ENCODE measurements at regions not wholly inside any gene's neighbourhood (a gene's known extent, or its start where the extent isn't known, plus 50 kb on each side); places are given as distances from the start of the nearest gene placed in this dataset.
"Not testable (repeated sequence)": the region's sequence is repeated elsewhere in the genome, so short reads cannot be mapped to it uniquely, and the experiment has no call there.

GRCh38 chr2:87428452-87429130 is 319.3 kb upstream of the PLGLB2 start:
- not testable (repeated sequence) for DNase-seq (ENCODE audit: low read depth in 2 of 2, low spot score in 1 of 2)

DNA sequence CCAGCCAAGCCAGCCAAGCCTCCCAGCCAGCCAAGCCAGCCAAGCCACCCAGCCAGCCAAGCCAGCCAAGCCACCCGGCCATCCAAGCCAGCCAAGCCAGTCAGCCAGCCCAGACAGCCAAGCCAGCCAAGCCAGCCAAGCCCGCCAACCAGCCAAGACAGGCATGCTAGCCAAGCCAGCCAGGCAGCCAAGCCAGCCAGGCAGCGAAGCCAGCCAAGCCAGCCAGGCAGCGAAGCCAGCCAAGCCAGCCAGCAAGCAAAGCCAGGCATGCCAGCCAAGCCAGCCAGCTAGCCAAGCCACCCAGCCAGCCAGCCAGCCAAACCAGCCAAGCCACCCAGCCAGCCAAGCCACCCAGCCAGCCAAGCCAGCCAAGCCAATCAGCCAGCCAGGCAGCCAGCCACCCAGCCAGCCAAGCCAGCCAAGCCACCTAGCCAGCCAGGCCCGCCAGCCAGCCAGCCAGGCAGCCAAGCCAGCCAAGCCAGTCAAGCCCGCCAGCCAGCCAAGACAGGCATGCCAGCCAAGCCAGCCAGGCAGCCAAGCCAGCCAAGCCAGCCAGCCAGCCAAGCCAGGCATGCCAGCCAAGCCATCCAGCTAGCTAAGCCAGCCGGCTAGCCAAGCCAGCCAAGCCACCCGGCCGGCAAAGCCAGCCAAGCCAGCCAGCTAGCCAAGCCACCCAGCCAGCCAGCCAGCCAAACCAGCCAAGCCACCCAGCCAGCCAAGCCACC is 318.5 kb upstream of the PLGLB2 start:
- DNase-seq (ENCODE audit: low read depth in 2 of 2, low spot score in 1 of 2), result not testable (repeated sequence)

DNA sequence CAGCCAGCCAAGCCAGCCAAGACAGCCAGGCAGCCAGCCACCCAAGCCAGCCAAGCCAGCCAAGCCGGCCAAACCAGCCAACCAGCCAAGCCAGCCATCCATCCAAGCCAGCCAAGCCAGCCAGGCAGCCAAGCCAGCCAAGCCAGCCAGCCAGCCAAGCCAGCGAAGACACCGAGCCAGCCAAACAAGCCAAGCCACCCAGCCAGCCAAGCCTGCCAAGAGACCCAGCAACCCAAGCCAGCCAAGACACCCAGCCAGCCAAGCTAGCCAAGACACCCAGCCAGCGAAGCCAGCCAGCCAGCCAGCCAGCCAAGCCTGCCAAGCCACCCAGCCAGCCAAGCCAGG is 318.0 kb upstream of the PLGLB2 start:
- DNase-seq (ENCODE audit: low read depth in 2 of 2, low spot score in 1 of 2), result not testable (repeated sequence)

DNA sequence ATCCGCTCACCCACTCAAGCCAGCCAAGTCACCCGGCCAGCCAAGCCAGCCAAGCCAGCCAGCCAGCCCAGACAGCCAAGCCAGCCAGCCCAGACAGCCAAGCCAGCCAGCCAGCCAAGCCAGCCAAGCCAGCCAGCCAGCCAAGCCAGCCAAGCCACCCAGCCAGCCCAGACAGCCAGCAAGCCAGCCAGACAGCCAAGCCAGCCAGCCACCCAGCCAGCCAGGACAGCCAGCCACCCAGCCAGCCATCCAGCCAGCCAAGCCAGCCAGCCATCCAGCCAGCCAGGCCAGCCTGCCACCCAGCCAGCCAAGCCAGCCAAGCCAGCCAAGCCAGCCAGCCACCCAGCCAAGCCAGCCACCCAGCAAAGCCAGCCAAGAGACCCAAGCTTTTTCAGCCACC is 316.8 kb upstream of the PLGLB2 start:
- not testable (repeated sequence) for DNase-seq (ENCODE audit: low read depth in 2 of 2, low spot score in 1 of 2)

GRCh38 chr2:87432711-87433453 is 315.0 kb upstream of the PLGLB2 start:
- DNase-seq (ENCODE audit: low read depth in 2 of 2, low spot score in 1 of 2), result not testable (repeated sequence)

GRCh38 chr2:87436007-87436406 is 311.9 kb upstream of the PLGLB2 start:
- not testable (repeated sequence) for DNase-seq (ENCODE audit: low read depth in 2 of 2, low spot score in 1 of 2)

- DNase-seq (ENCODE audit: low read depth in 2 of 2, low spot score in 1 of 2), result not testable (repeated sequence)
Observed at GRCh38 chr2:87437701-87438260, 310.1 kb upstream of the PLGLB2 start.

DNA sequence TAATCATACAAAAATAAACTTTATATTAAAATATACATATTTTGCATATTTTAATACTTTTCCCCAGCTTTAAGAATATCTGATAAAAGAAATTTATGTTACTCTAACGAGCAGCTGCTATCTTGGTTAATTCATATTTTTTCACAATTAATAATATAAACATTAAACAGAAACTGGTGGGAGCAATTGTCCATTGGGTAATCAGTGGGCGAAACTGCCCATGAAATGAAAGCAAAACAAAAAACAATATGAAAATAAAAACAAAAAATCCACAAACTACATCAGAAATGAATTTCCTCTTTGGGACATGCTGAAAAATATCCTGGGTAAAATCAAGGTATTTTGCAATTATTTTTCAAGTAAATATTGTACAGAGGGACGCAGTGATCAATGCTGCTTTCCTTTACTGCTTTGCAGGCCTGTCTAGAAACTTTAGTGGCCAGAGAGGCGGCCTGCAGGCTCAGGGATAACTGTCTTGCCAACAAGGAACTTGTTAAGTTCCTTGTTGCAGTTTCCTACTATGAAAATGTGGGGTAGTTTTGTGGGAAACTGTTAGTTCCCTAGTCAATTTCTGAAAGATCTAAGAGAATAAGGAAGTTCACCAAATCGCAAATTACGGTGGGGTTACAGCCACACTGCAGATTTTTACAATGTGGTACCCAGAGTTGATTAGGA is 309.0 kb upstream of the PLGLB2 start:
- DNase-seq (ENCODE audit: low read depth in 2 of 2, low spot score in 1 of 2), result not testable (repeated sequence)

DNA sequence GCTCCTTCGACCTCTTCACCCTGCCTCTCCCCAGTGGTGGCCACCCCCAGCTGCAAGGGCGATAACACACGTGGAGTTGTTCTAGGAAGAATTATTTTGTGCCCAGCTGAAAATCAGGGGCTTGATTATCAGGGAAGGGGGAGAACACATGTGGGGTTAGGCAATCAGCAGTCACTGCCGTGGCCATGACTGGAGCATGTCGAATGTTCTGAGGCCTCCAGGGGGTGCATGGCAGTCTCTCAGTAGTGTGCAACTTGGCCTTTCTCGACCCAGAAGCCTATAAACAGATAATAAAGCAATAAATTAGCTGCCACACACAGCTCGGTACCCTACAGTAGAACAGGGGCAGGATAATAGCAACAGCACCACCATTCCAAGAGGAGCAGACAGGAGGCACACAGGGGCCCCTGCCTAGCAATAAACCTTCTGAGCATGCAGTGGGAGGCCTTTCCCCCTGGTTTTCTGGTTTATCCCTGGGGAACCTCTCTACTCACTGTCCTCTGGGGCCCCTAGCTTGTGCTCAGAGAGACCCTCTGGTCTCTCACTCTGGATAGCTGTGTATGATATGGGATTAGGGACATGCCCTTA is 308.2 kb upstream of the PLGLB2 start:
- not testable (repeated sequence) for DNase-seq (ENCODE audit: low read depth in 2 of 2, low spot score in 1 of 2)

GRCh38 chr2:87440650-87441049 is 307.2 kb upstream of the PLGLB2 start:
- DNase-seq (ENCODE audit: low read depth in 2 of 2, low spot score in 1 of 2), result not testable (repeated sequence)

DNA sequence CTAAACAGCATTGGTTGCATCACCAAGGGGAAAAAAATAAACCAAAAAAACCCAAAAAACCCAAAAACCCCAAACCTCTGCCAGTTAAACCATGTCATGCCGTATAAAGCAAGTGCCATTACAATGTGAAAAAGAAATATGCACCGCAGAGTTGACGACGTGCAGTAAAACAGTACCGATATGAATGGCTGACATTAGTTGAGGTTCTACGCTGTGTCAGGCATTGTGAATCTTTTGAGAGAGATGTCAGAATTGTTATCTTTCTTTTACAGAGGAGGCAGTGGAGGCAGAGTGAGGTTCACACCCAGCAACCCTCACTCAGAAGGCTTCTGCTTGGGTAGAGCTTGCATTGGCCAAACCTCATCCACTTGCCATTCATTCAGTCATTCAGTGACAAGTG is 306.5 kb upstream of the PLGLB2 start:
- DNase-seq (ENCODE audit: low read depth in 2 of 2, low spot score in 1 of 2), result not testable (repeated sequence)

DNA sequence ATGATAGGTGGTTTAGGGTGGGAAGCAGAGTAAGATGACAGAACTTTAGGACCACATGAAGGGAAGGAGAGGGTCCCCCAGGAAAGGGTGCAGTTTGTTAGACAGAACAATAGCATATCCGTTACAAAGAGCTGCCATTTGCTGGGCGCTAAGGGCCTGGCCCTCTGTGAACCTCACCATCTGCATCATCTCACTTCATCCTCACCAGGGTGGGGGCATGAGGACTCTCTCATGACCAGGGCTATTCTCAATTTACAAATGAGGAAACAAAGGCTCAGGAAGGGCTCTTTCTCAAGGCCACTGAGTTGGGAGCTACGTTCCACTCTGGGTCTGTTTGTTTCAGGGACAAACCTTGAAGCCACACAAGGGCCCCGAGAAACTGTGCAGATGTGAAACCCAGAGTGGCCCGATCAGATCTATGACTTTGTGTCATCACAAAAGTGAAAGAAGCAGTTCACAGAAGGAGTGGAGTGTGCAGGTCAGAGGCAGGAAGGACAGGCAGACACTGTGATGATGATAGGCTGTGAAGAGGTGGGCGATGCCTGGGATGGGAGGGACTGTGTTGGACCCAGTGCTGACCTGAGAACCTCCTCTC is 304.8 kb upstream of the PLGLB2 start:
- DNase-seq (ENCODE audit: low read depth in 2 of 2, low spot score in 1 of 2), result not testable (repeated sequence)

GRCh38 chr2:87444951-87445350 is 302.9 kb upstream of the PLGLB2 start:
- not testable (repeated sequence) for DNase-seq (ENCODE audit: low read depth in 2 of 2, low spot score in 1 of 2)

- DNase-seq (ENCODE audit: low read depth in 2 of 2, low spot score in 1 of 2), result not testable (repeated sequence)
Observed at GRCh38 chr2:87445613-87446312, 302.1 kb upstream of the PLGLB2 start.

DNA sequence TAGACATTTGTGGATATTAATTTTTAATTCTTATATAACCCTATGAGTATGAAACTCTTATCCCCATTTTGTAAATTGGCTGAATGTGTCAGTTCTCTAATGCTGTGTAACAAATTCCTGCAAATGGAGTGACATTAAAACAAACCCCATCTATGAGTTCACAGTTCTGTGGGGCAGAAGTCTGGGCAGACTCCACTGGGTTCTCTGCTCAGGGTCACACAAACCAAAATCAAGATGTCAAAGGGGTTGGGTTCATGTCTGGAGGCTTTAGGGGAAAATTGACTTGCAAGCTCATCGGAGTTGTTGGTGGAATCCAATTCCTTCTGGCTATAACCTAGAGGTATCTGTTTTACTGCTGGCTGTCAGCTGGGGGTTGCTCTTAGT is 301.6 kb upstream of the PLGLB2 start:
- DNase-seq (ENCODE audit: low read depth in 2 of 2, low spot score in 1 of 2), result not testable (repeated sequence)

GRCh38 chr2:87449462-87449980 is 298.4 kb upstream of the PLGLB2 start:
- DNase-seq (ENCODE audit: low read depth in 2 of 2, low spot score in 1 of 2), result not testable (repeated sequence)

DNA sequence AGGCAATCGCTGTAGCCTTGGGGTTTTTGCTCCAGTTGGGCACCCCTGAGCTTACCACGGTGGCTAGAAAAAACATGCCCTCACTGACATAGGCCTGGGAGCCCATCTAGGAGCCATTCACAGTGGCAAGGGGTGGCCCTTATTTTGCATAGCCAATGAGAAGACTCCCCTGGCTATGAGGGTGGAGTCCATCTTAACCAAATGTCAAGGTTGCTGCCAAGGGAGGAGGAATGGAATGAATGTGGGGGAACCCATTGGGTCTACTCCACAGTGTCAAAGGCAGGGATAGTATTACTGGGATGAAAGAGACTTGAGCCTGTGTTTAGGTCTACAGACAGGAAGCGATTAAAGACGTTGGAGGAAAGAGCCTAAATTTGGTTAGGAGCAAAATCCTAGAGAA is 295.7 kb upstream of the PLGLB2 start:
- DNase-seq (ENCODE audit: low read depth in 2 of 2, low spot score in 1 of 2), result not testable (repeated sequence)

DNA sequence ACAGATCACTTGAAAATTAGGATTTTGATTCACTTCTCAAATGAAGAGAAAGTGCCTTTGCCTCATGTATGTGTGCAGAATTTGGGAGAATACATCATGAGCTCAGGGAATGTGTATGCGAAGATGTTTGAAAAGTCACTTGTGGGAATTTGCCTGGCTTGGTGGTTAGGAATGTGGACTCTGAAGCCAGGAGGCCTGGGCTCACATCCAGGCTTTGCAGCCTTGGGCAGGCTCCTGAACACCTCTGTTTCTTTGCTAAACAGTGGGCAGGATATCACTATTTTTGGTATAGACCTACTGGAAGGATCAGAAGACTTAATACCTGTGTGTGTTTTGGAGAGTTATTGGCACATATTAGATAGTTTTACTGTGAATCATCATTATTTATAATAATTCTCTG is 295.0 kb upstream of the PLGLB2 start:
- not testable (repeated sequence) for DNase-seq (ENCODE audit: low read depth in 2 of 2, low spot score in 1 of 2)

GRCh38 chr2:87453965-87454364 is 293.9 kb upstream of the PLGLB2 start:
- DNase-seq (ENCODE audit: low read depth in 2 of 2, low spot score in 1 of 2), result not testable (repeated sequence)
